HL-60 (cell line): ENCODE measurements at regions not wholly inside any gene's neighbourhood (a gene's known extent, or its start where the extent isn't known, plus 50 kb on each side); places are given as distances from the start of the nearest gene placed in this dataset.

Source experiments
- DNase-seq, 2 experiments: peaks; one replicate each; pipeline ENCODE4 v3.0.0-alpha.2; 2010 to 2020; ENCODE audit warnings: low read depth in 1 of 2, low spot score in 1 of 2
- H3K27ac ChIP-seq: fragments of 250-450 bp; sonication (Bioruptor Pico); replicated peaks from 2 replicates; pipeline ENCODE4 v1.5.1; 2020; ENCODE audit warnings: mild to moderate bottlenecking, moderate library complexity
- H3K27me3 ChIP-seq: fragments of 250-450 bp; sonication (Bioruptor Pico); 2 replicates; pipeline ENCODE4 v1.5.1; 2021; ENCODE audit warnings: mild to moderate bottlenecking, moderate library complexity; ENCODE audit not compliant: insufficient read depth, poor library complexity, severe bottlenecking
- H3K4me3 ChIP-seq: replicated peaks from 2 replicates; pipeline ENCODE4 v1.5.1; 2011; ENCODE audit warnings: mild to moderate bottlenecking, control low read depth, low read length; ENCODE audit not compliant: insufficient read depth
- CTCF ChIP-seq: IDR thresholded peaks from one replicate; pipeline ENCODE4 v1.5.1; 2011; ENCODE audit warnings: low read length, control low read depth, inconsistent platforms; ENCODE audit not compliant: insufficient read depth
- GABPA ChIP-seq: IDR thresholded peaks from 2 replicates; pipeline ENCODE4 v1.6.1; 2012; ENCODE audit warnings: low read depth
- POLR2AphosphoS5 ChIP-seq: IDR thresholded peaks from 2 replicates; pipeline ENCODE4 v1.6.1; 2012; ENCODE audit warnings: low read depth
- SPI1 ChIP-seq: IDR thresholded peaks from 2 replicates; pipeline ENCODE4 v1.6.1; 2012; ENCODE audit warnings: low read depth, mild to moderate bottlenecking, borderline replicate concordance
- TF ChIP-seq, protein P1 (sequence below): IDR thresholded peaks from 2 replicates; pipeline ENCODE4 v1.6.1; 2012; ENCODE audit warnings: low read depth; ENCODE audit not compliant: insufficient replicate concordance

DNA sequence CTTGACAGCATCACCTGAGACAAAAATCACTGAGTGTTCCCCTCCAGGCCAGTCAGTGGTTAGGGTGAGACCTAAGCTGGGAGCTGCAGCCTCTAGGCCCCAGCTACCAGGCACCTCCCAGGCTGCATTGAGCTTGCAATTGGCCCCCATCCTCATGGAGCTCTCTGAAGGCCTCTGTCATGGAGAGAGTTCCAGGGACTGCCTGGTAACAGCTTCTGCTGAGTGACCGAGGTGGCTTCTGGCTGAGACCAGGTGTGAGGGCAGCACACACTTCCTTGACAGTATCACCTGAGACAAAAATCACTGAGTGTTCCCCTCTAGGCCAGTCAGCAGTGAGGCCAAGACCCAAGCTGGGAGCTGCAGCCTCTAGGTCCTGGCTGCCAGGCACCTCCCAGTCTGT, 283.0 kb downstream of the SMOC2 start:
- no peak for DNase-seq
- TF ChIP-seq SPI1 (no peak), POLR2AphosphoS5 (no peak), GABPA (no peak), CTCF (no peak)
- TF ChIP-seq, protein P1, sequence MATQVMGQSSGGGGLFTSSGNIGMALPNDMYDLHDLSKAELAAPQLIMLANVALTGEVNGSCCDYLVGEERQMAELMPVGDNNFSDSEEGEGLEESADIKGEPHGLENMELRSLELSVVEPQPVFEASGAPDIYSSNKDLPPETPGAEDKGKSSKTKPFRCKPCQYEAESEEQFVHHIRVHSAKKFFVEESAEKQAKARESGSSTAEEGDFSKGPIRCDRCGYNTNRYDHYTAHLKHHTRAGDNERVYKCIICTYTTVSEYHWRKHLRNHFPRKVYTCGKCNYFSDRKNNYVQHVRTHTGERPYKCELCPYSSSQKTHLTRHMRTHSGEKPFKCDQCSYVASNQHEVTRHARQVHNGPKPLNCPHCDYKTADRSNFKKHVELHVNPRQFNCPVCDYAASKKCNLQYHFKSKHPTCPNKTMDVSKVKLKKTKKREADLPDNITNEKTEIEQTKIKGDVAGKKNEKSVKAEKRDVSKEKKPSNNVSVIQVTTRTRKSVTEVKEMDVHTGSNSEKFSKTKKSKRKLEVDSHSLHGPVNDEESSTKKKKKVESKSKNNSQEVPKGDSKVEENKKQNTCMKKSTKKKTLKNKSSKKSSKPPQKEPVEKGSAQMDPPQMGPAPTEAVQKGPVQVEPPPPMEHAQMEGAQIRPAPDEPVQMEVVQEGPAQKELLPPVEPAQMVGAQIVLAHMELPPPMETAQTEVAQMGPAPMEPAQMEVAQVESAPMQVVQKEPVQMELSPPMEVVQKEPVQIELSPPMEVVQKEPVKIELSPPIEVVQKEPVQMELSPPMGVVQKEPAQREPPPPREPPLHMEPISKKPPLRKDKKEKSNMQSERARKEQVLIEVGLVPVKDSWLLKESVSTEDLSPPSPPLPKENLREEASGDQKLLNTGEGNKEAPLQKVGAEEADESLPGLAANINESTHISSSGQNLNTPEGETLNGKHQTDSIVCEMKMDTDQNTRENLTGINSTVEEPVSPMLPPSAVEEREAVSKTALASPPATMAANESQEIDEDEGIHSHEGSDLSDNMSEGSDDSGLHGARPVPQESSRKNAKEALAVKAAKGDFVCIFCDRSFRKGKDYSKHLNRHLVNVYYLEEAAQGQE, result no peak
- H3K27me3 ChIP-seq, result no peaks in the 10 kb centered on the region
- no peak overlapping the region for H3K27ac ChIP-seq
- no peak overlapping the region for H3K4me3 ChIP-seq

DNA sequence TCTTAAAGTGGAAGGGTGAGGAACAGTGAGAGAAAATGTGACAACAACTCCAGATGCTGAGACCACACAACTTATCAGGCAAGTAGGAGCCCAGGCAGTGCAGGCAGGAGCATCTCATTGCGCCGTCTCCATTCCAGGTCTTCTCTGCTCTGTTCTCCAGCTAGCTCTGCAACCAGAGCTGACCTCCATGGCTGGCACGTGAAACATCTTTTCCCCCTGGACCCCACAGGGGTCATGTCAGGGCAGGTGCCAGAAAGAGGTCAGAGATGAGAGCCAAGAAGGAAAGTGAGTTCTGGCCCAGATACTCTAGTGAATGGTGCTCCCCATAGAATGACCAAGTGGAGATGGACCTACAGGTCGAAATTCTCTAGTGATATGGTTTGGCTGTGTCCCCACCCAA, 281.4 kb downstream of the SMOC2 start:
- Histone ChIP-seq H3K4me3 (no peak overlapping the region), H3K27me3 (no peaks in the 10 kb centered on the region), H3K27ac (no peak overlapping the region)
- DNase-seq, result no peak
- no peak for TF ChIP-seq SPI1
- TF ChIP-seq CTCF, result no peak
- TF ChIP-seq, protein P1, result no peak
- no peak for TF ChIP-seq GABPA
- no peak for TF ChIP-seq POLR2AphosphoS5

DNA sequence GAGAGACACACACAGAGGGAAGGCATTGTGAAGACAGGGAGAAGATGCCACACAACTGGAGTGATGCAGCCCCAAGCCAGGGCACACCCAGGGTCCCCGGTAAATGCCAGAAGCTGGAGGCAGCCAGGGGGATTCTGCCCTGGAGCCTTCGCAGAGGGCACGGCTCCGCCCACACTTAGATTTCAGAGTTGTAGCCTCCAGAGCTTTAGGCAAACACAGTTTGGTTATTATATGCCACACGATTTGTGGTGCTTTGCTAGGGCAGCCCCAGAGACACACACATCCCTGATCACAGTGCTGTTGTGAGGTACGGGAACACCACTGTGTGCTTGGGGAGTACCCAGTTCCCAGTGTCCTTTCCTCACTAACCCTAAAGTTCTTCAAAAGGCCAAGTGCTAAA, 280.6 kb downstream of the SMOC2 start:
- Histone ChIP-seq H3K27ac (no peak overlapping the region), H3K27me3 (no peaks in the 10 kb centered on the region), H3K4me3 (no peak overlapping the region)
- TF ChIP-seq CTCF, result no peak
- no peak for DNase-seq

DNA sequence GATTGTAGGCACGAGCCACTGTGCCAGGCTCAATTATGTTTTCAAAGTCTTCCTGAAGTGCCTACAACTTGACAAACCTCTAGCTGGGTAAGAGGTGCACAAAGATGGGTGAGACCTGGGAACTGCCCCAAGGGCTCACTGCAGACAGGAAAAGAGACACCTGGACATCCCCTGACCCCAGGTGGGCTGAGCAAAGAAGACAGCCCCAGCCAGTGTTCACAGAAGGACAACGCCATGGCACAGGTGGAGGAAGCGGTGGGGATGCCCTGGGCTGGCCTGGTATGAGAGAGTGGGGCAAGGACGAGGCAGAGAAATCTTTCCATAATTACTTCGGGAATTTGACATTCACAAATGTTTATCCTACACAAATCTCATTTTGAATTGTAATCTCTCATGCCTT, 278.9 kb downstream of the SMOC2 start:
- Histone ChIP-seq H3K4me3 (no peak overlapping the region), H3K27me3 (no peaks in the 10 kb centered on the region), H3K27ac (no peak overlapping the region)
- TF ChIP-seq POLR2AphosphoS5 (no peak), GABPA (no peak), SPI1 (no peak)
- no peak for DNase-seq
